HEK293 (cell line): ENCODE measurements at regions not wholly inside any gene's neighbourhood (a gene's known extent, or its start where the extent isn't known, plus 50 kb on each side); places are given as distances from the start of the nearest gene placed in this dataset.
A peak's percentile ranks its signal among the peaks of the same experiment; 100 is the strongest.

Experiments used
- GLI4 ChIP-seq: fragments of 450-650 bp; formaldehyde crosslinking; IDR thresholded peaks from 2 replicates; pipeline ENCODE4 v1.5.1; 2016; ENCODE audit warnings: missing biosample characterization, missing genetic modification characterization
- IKZF3 ChIP-seq: fragments of 450-650 bp; IDR thresholded peaks from 2 replicates; pipeline ENCODE4 v1.5.0; 2018; ENCODE audit warnings: missing biosample characterization, mild to moderate bottlenecking, missing genetic modification characterization, moderate library complexity
- KLF9 ChIP-seq: fragments of 450-650 bp; formaldehyde crosslinking; IDR thresholded peaks from 2 replicates; pipeline ENCODE4 v1.5.1; 2016; ENCODE audit warnings: missing biosample characterization, missing genetic modification characterization, low read depth
- MYNN ChIP-seq: fragments of 450-650 bp; formaldehyde crosslinking; IDR thresholded peaks from 2 replicates; pipeline ENCODE4 v1.5.1; 2016; ENCODE audit warnings: missing biosample characterization, missing genetic modification characterization, borderline replicate concordance
- SCRT1 ChIP-seq: fragments of 450-650 bp; formaldehyde crosslinking; IDR thresholded peaks from 2 replicates; pipeline ENCODE4 v1.5.1; 2016; ENCODE audit warnings: missing biosample characterization, missing genetic modification characterization, borderline replicate concordance
- SP3 ChIP-seq: fragments of 450-650 bp; formaldehyde crosslinking; IDR thresholded peaks from 2 replicates; pipeline ENCODE4 v1.5.1; 2016; ENCODE audit warnings: missing biosample characterization, missing genetic modification characterization
- TRIM28 ChIP-seq: IDR thresholded peaks from 2 replicates; pipeline ENCODE4 v1.6.1; 2011; ENCODE audit warnings: low read length, control low read depth, borderline replicate concordance
- YY2 ChIP-seq: fragments of 450-650 bp; formaldehyde crosslinking; IDR thresholded peaks from 2 replicates; pipeline ENCODE4 v1.5.1; 2016; ENCODE audit warnings: missing biosample characterization, missing genetic modification characterization
- ZEB2 ChIP-seq: fragments of 450-650 bp; formaldehyde crosslinking; IDR thresholded peaks from 2 replicates; pipeline ENCODE4 v1.5.1; 2016; ENCODE audit warnings: missing biosample characterization, missing genetic modification characterization
- ZNF121 ChIP-seq: fragments of 450-650 bp; formaldehyde crosslinking; IDR thresholded peaks from 2 replicates; pipeline ENCODE4 v1.5.1; 2016; ENCODE audit warnings: missing biosample characterization, missing genetic modification characterization
- ZNF133 ChIP-seq: fragments of 450-650 bp; formaldehyde crosslinking; IDR thresholded peaks from 2 replicates; pipeline ENCODE4 v1.5.1; 2016; ENCODE audit warnings: missing biosample characterization, missing genetic modification characterization
- ZNF16 ChIP-seq: fragments of 450-650 bp; formaldehyde crosslinking; IDR thresholded peaks from 2 replicates; pipeline ENCODE4 v1.5.1; 2016; ENCODE audit warnings: low read depth, missing biosample characterization, missing genetic modification characterization
- ZNF2 ChIP-seq: fragments of 450-650 bp; formaldehyde crosslinking; IDR thresholded peaks from 2 replicates; pipeline ENCODE4 v1.5.1; 2016; ENCODE audit warnings: missing biosample characterization, missing genetic modification characterization
- ZNF211 ChIP-seq: fragments of 450-650 bp; formaldehyde crosslinking; IDR thresholded peaks from 2 replicates; pipeline ENCODE4 v1.5.1; 2016; ENCODE audit warnings: low read depth, missing biosample characterization, missing genetic modification characterization
- ZNF239 ChIP-seq: fragments of 450-650 bp; formaldehyde crosslinking; IDR thresholded peaks from 2 replicates; pipeline ENCODE4 v1.5.1; 2016; ENCODE audit warnings: missing biosample characterization, missing genetic modification characterization
- ZNF248 ChIP-seq: fragments of 450-650 bp; formaldehyde crosslinking; IDR thresholded peaks from 2 replicates; pipeline ENCODE4 v1.5.1; 2017; ENCODE audit warnings: missing biosample characterization, missing genetic modification characterization
- ZNF335 ChIP-seq: fragments of 450-650 bp; formaldehyde crosslinking; conservative IDR thresholded peaks from 2 replicates; pipeline ENCODE4 v1.5.1; 2016; ENCODE audit warnings: missing biosample characterization, missing genetic modification characterization
- ZNF394 ChIP-seq: fragments of 450-650 bp; formaldehyde crosslinking; IDR thresholded peaks from 2 replicates; pipeline ENCODE4 v1.5.1; 2016; ENCODE audit warnings: missing biosample characterization, missing genetic modification characterization, mild to moderate bottlenecking, moderate library complexity, borderline replicate concordance
- ZNF433 ChIP-seq: fragments of 450-650 bp; formaldehyde crosslinking; IDR thresholded peaks from 2 replicates; pipeline ENCODE4 v1.5.1; 2016; ENCODE audit warnings: missing biosample characterization, missing genetic modification characterization, low read depth
- ZNF558 ChIP-seq: fragments of 450-650 bp; formaldehyde crosslinking; IDR thresholded peaks from 2 replicates; pipeline ENCODE4 v1.5.1; 2016; ENCODE audit warnings: missing biosample characterization, missing genetic modification characterization
- ZNF561 ChIP-seq: fragments of 450-650 bp; IDR thresholded peaks from 2 replicates; pipeline ENCODE4 v1.5.1; 2018; ENCODE audit warnings: missing biosample characterization, missing genetic modification characterization, borderline replicate concordance
- ZNF596 ChIP-seq: fragments of 450-650 bp; IDR thresholded peaks from 2 replicates; pipeline ENCODE4 v1.5.0; 2018; ENCODE audit warnings: missing biosample characterization, mild to moderate bottlenecking, missing genetic modification characterization, moderate library complexity
- ZNF626 ChIP-seq: fragments of 450-650 bp; sonication (Bioruptor Pico); formaldehyde crosslinking; IDR thresholded peaks from 2 replicates; pipeline ENCODE4 v1.5.1; 2018; ENCODE audit warnings: missing biosample characterization, missing genetic modification characterization, inconsistent platforms
- ZNF843 ChIP-seq: fragments of 450-650 bp; formaldehyde crosslinking; IDR thresholded peaks from 2 replicates; pipeline ENCODE4 v1.5.1; 2016; ENCODE audit warnings: missing biosample characterization, missing genetic modification characterization
- ZSCAN23 ChIP-seq: fragments of 450-650 bp; formaldehyde crosslinking; IDR thresholded peaks from 2 replicates; pipeline ENCODE4 v1.5.1; 2016; ENCODE audit warnings: missing biosample characterization, missing genetic modification characterization
- ZXDB ChIP-seq: fragments of 450-650 bp; formaldehyde crosslinking; IDR thresholded peaks from 2 replicates; pipeline ENCODE4 v1.5.1; 2016; ENCODE audit warnings: missing biosample characterization, missing genetic modification characterization
- TF ChIP-seq, protein P1 (sequence below): fragments of 450-650 bp; formaldehyde crosslinking; IDR thresholded peaks from 2 replicates; pipeline ENCODE4 v1.5.1; 2016; ENCODE audit warnings: missing biosample characterization, missing genetic modification characterization, borderline replicate concordance
- TF ChIP-seq, protein P2 (sequence below): fragments of 450-650 bp; formaldehyde crosslinking; conservative IDR thresholded peaks from 2 replicates; pipeline ENCODE4 v1.5.1; 2016; ENCODE audit warnings: low read depth, missing biosample characterization, missing genetic modification characterization
- TF ChIP-seq, protein P3 (sequence below): fragments of 450-650 bp; formaldehyde crosslinking; IDR thresholded peaks from 2 replicates; pipeline ENCODE4 v1.5.1; 2017; ENCODE audit warnings: missing biosample characterization, missing genetic modification characterization

DNA sequence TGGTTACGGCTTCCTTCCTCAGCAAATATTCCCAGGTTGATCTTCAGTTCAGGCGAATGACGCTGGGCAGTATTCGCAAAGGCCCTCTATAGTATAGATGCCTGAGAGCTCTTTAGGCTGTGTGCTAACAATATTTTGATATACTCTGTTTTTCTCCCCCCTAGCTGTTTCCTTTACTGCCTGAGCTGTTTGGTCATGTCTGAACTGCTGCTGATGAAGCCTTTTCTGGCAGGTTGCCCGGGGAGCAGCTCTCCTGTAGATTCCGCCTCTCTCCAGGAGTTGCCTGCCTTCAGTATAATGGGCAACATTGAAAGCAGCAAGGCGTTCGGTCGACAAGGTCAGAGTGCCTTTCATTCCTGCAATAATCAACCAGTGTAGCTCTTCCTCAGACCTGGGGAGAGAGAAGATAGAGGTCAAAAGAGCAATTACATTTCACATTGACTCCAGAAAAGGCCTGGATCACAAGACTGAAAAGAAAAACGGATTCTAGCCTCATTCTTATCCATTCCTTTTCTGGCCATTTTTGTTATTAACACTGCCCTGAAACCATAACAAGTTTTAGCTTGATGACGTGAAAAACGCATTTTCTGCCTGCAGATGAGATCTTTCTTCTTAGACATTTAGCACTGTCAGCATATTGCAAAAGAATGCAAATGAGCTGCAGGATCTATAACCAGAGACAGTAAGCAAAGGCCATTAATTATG, 60.1 kb upstream of the ZNF608 start (continued):
- TF ChIP-seq, protein P1, sequence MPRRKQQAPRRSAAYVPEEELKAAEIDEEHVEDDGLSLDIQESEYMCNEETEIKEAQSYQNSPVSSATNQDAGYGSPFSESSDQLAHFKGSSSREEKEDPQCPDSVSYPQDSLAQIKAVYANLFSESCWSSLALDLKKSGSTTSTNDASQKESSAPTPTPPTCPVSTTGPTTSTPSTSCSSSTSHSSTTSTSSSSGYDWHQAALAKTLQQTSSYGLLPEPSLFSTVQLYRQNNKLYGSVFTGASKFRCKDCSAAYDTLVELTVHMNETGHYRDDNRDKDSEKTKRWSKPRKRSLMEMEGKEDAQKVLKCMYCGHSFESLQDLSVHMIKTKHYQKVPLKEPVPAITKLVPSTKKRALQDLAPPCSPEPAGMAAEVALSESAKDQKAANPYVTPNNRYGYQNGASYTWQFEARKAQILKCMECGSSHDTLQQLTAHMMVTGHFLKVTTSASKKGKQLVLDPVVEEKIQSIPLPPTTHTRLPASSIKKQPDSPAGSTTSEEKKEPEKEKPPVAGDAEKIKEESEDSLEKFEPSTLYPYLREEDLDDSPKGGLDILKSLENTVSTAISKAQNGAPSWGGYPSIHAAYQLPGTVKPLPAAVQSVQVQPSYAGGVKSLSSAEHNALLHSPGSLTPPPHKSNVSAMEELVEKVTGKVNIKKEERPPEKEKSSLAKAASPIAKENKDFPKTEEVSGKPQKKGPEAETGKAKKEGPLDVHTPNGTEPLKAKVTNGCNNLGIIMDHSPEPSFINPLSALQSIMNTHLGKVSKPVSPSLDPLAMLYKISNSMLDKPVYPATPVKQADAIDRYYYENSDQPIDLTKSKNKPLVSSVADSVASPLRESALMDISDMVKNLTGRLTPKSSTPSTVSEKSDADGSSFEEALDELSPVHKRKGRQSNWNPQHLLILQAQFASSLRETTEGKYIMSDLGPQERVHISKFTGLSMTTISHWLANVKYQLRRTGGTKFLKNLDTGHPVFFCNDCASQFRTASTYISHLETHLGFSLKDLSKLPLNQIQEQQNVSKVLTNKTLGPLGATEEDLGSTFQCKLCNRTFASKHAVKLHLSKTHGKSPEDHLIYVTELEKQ (tag by site-specific recombination) = no peak
- 0 out of 2 replicates have a peak, but pooled peaks have one; percentile 36 for TF ChIP-seq ZNF843 (tag by site-specific recombination)
- TF ChIP-seq, protein P2, sequence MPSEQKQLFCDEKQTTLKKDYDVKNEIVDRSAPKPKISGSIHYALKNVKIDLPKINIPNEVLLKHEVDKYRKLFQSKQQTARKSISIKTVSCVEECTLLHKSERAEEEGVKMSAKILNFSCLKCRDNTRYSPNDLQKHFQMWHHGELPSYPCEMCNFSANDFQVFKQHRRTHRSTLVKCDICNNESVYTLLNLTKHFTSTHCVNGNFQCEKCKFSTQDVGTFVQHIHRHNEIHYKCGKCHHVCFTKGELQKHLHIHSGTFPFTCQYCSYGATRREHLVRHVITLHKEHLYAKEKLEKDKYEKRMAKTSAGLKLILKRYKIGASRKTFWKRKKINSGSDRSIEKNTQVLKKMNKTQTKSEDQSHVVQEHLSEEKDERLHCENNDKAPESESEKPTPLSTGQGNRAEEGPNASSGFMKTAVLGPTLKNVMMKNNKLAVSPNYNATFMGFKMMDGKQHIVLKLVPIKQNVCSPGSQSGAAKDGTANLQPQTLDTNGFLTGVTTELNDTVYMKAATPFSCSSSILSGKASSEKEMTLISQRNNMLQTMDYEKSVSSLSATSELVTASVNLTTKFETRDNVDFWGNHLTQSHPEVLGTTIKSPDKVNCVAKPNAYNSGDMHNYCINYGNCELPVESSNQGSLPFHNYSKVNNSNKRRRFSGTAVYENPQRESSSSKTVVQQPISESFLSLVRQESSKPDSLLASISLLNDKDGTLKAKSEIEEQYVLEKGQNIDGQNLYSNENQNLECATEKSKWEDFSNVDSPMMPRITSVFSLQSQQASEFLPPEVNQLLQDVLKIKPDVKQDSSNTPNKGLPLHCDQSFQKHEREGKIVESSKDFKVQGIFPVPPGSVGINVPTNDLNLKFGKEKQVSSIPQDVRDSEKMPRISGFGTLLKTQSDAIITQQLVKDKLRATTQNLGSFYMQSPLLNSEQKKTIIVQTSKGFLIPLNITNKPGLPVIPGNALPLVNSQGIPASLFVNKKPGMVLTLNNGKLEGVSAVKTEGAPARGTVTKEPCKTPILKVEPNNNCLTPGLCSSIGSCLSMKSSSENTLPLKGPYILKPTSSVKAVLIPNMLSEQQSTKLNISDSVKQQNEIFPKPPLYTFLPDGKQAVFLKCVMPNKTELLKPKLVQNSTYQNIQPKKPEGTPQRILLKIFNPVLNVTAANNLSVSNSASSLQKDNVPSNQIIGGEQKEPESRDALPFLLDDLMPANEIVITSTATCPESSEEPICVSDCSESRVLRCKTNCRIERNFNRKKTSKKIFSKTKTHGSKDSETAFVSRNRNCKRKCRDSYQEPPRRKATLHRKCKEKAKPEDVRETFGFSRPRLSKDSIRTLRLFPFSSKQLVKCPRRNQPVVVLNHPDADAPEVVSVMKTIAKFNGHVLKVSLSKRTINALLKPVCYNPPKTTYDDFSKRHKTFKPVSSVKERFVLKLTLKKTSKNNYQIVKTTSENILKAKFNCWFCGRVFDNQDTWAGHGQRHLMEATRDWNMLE (tag by site-specific recombination) = 0 out of 2 replicates have a peak, but pooled peaks have one; percentile 8
- TF ChIP-seq YY2 = 0 out of 2 replicates have a peak, but pooled peaks have one; percentile 26
- no peak for TF ChIP-seq ZSCAN23 (tag by site-specific recombination)
- peak; percentile 95 for TF ChIP-seq ZNF335
- no peak for TF ChIP-seq ZNF248 (tag by site-specific recombination)
- peak; percentile 53; the same call in 1 of the 2 replicates for TF ChIP-seq ZEB2 (tag by site-specific recombination)
- TF ChIP-seq ZNF626 (tag by site-specific recombination) = no peak
- 0 out of 2 replicates have a peak, but pooled peaks have one; percentile 44 for TF ChIP-seq ZXDB
- TF ChIP-seq TRIM28 = peak; percentile 98
- TF ChIP-seq IKZF3 (tag by site-specific recombination) = peak; percentile 87
- peak; percentile 13; the same call in 1 of the 2 replicates for TF ChIP-seq ZNF558
- TF ChIP-seq, protein P3, sequence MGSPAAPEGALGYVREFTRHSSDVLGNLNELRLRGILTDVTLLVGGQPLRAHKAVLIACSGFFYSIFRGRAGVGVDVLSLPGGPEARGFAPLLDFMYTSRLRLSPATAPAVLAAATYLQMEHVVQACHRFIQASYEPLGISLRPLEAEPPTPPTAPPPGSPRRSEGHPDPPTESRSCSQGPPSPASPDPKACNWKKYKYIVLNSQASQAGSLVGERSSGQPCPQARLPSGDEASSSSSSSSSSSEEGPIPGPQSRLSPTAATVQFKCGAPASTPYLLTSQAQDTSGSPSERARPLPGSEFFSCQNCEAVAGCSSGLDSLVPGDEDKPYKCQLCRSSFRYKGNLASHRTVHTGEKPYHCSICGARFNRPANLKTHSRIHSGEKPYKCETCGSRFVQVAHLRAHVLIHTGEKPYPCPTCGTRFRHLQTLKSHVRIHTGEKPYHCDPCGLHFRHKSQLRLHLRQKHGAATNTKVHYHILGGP = peak; percentile 35; the same call in 1 of the 2 replicates
- TF ChIP-seq ZNF433 = no peak
- no peak for TF ChIP-seq KLF9
- peak; percentile 43; the same call in 1 of the 2 replicates for TF ChIP-seq ZNF596 (tag by site-specific recombination)
- 0 out of 2 replicates have a peak, but pooled peaks have one; percentile 34 for TF ChIP-seq SCRT1
- no peak for TF ChIP-seq ZNF133
- no peak for TF ChIP-seq ZNF16 (tag by site-specific recombination)
- peak; percentile 90 for TF ChIP-seq ZNF394 (tag by site-specific recombination)
- TF ChIP-seq MYNN = no peak
- no peak; the same call in 1 of the 2 replicates for TF ChIP-seq SP3 (tag by site-specific recombination)
- TF ChIP-seq ZNF211 (tag by site-specific recombination) = no peak
- no peak for TF ChIP-seq GLI4 (tag by site-specific recombination)
- no peak for TF ChIP-seq ZNF121 (tag by site-specific recombination)
- TF ChIP-seq ZNF561 (tag by site-specific recombination) = peak; percentile 58; the same call in 1 of the 2 replicates
- no peak for TF ChIP-seq ZNF239
- no peak for TF ChIP-seq ZNF2 (tag by site-specific recombination)
